SK-N-SH treated with all-trans-retinoic acid at 6 μM for 48 hours (cell line): ENCODE measurements at regions not wholly inside any gene's neighbourhood (a gene's known extent, or its start where the extent isn't known, plus 50 kb on each side); places are given as distances from the start of the nearest gene placed in this dataset.

ENCODE experiments used
- BACH2 ChIP-seq: fragments of 250-450 bp; sonication (Bioruptor Pico); IDR thresholded peaks from 2 replicates; pipeline ENCODE4 v1.9.0; 2021; ENCODE audit warnings: mild to moderate bottlenecking, borderline replicate concordance
- CSDC2 ChIP-seq: fragments of 250-450 bp; sonication (Bioruptor Pico); IDR thresholded peaks from 2 replicates; pipeline ENCODE4 v1.5.0; 2020; ENCODE audit warnings: mild to moderate bottlenecking, moderate library complexity
- PATZ1 ChIP-seq: fragments of 250-450 bp; sonication (Bioruptor Pico); IDR thresholded peaks from 2 replicates; pipeline ENCODE4 v1.8.0; 2020; ENCODE audit warnings: mild to moderate bottlenecking, moderate library complexity, borderline replicate concordance
- ZFP3 ChIP-seq: fragments of 250-450 bp; sonication (Bioruptor Pico); IDR thresholded peaks from 2 replicates; pipeline ENCODE4 v1.5.0; 2020; ENCODE audit warnings: mild to moderate bottlenecking, moderate library complexity

- TF ChIP-seq ZFP3 (CRISPR knock-in tag), result no peak
- TF ChIP-seq BACH2 (CRISPR knock-in tag), result no peak
- TF ChIP-seq PATZ1 (CRISPR knock-in tag), result no peak
- no peak for TF ChIP-seq CSDC2 (CRISPR knock-in tag)
These were observed 161.3 kb upstream of the LPP start for GRCh38 chr3:187992609-187993008.
